ELF-1 (cell line): ENCODE measurements at regions not wholly inside any gene's neighbourhood (a gene's known extent, or its start where the extent isn't known, plus 50 kb on each side); places are given as distances from the start of the nearest gene placed in this dataset.

Source experiments
- DNase-seq: peaks from one replicate; pipeline ENCODE4 v3.0.0-alpha.2; 2016; ENCODE audit warnings: low read depth, low spot score

GRCh38 chr13:99646866-99647595 is 145.8 kb downstream of the TM9SF2 start:
- DNase-seq, result no peak

- no peak for DNase-seq
Measured at GRCh38 chr13:99642841-99643240, 141.6 kb downstream of the TM9SF2 start.

- DNase-seq, result no peak
Measured at GRCh38 chr13:99642006-99642405, 140.7 kb downstream of the TM9SF2 start.

- DNase-seq, result no peak
Measured at GRCh38 chr13:99640260-99640659, 139.0 kb downstream of the TM9SF2 start.

GRCh38 chr13:99639126-99639525 is 137.9 kb downstream of the TM9SF2 start:
- DNase-seq, result no peak

GRCh38 chr13:99636728-99637353 is 135.6 kb downstream of the TM9SF2 start:
- no peak for DNase-seq

GRCh38 chr13:99636306-99636705 is 135.0 kb downstream of the TM9SF2 start:
- DNase-seq, result no peak

GRCh38 chr13:99634672-99635071 is 133.4 kb downstream of the TM9SF2 start:
- DNase-seq, result no peak

- DNase-seq, result no peak
Measured at GRCh38 chr13:99630269-99630898, 129.1 kb downstream of the TM9SF2 start.

GRCh38 chr13:99629641-99630040 is 128.4 kb downstream of the TM9SF2 start:
- DNase-seq, result no peak

GRCh38 chr13:99628442-99628841 is 127.2 kb downstream of the TM9SF2 start:
- DNase-seq, result peak; percentile 22

- DNase-seq, result no peak
Measured at GRCh38 chr13:99626461-99627082, 125.3 kb downstream of the TM9SF2 start.

GRCh38 chr13:99624936-99625540 is 123.8 kb downstream of the TM9SF2 start:
- no peak for DNase-seq

GRCh38 chr13:99620806-99621205 is 119.5 kb downstream of the TM9SF2 start:
- DNase-seq, result no peak

- DNase-seq, result no peak
Measured at GRCh38 chr13:99619207-99619606, 117.9 kb downstream of the TM9SF2 start.

GRCh38 chr13:99617474-99618255 is 116.4 kb downstream of the TM9SF2 start:
- peak; percentile 67 for DNase-seq

GRCh38 chr13:99614465-99614885 is 113.2 kb downstream of the TM9SF2 start:
- peak; percentile 26 for DNase-seq
